ENCODE measurements at regions not wholly inside any gene's neighbourhood (a gene's known extent, or its start where the extent isn't known, plus 50 kb on each side); places are given as distances from the start of the nearest gene placed in this dataset.

DNA sequence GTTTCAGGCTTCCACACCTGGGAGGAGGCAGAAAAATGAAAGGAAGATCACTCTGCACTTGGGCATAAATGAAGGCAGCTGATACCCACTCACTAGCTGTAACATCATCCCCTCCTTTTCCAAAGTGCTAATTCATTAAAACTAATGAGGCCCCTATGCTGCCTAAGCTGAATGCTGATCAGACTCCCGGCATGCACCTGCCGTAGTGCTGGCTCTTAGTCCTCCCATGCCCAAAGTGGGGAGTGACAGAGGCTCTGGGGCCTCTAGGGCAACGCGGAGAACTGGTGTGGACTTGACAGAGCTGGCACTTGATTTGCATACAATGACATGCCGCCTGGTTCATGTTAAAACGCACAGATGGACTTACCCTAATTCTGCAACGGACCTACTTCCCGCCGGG lies 96.5 kb upstream of the NCAM1 start:
- Histone ChIP-seq H3K9me3 (ENCODE audit: insufficient read depth in 2 of 2, low read depth in 1 of 2, low read length in 1 of 2) (peaks cover 3 to 6% of the 10 kb centered on the region in 2 experiments; a peak in 3 of 4 replicates), H3K23ac (ENCODE audit: insufficient read length) (no peak overlapping the region), H3K36me3 (ENCODE audit: control insufficient read depth in 2 of 4, insufficient read depth in 4 of 4, low read length in 3 of 4) (no peaks in the 10 kb centered on the region), H2BK20ac (ENCODE audit: low read length) (no peak overlapping the region), H3K4me2 (ENCODE audit: insufficient read depth in 1 of 2, low read depth in 2 of 2, low read length in 2 of 2) (no peak overlapping the region), H3K14ac (ENCODE audit: insufficient read length) (no peak overlapping the region), H2BK12ac (ENCODE audit: low read depth, low read length) (no peak overlapping the region), H3K27ac (ENCODE audit: low read depth, low read length) (no peak overlapping the region), H3K79me1 (ENCODE audit: low read depth, low read length) (no peaks in the 10 kb centered on the region), H3K79me2 (ENCODE audit: control insufficient read depth in 1 of 2, insufficient read depth in 2 of 2, low read length in 2 of 2) (no peaks in the 10 kb centered on the region), H3K4ac (replicated peaks; ENCODE audit: insufficient read length, low read depth, low read length) (no peak overlapping the region), H4K20me1 (replicated peaks in 1 of 2; ENCODE audit: control insufficient read depth in 1 of 2, insufficient read depth in 2 of 2, low read length in 2 of 2) (no peaks in the 10 kb centered on the region), H2AK5ac (ENCODE audit: low read depth, low read length) (no peak overlapping the region), H3K4me1 (replicated peaks in 1 of 4; ENCODE audit: control insufficient read depth in 3 of 4, insufficient read depth in 4 of 4, low read length in 3 of 4) (no peaks in the 10 kb centered on the region), H4K91ac (replicated peaks; ENCODE audit: insufficient read length, low read length) (no peak overlapping the region), H2BK5ac (ENCODE audit: low read depth, low read length) (no peak overlapping the region), H3K56ac (replicated peaks; ENCODE audit: insufficient read length, low read depth, low read length) (no peak overlapping the region), H3K27me3 (replicated peaks in 1 of 4; ENCODE audit: control insufficient read depth in 3 of 4, extremely low read depth in 1 of 4, insufficient read depth in 3 of 4, low read length in 3 of 4) (no peaks in the 10 kb centered on the region), H3K4me3 (ENCODE audit: extremely low read depth in 1 of 4, insufficient read depth in 2 of 4, low read depth in 3 of 4, low read length in 4 of 4) (no peak overlapping the region), H4K8ac (ENCODE audit: extremely low read depth, insufficient read depth, low read length) (no peak overlapping the region), H3K9ac (replicated peaks in 1 of 4; ENCODE audit: extremely low read depth in 1 of 4, low read depth in 3 of 4, low read length in 3 of 4) (no peak overlapping the region), H4K5ac (ENCODE audit: insufficient read length, low read depth, low read length) (no peak overlapping the region), H3K18ac (ENCODE audit: extremely low read depth, low read length) (no peak overlapping the region), H2BK120ac (replicated peaks; ENCODE audit: low read depth, low read length) (no peak overlapping the region), H2BK15ac (ENCODE audit: low read length) (no peak overlapping the region), H2AFZ (ENCODE audit: low read length) (no peak overlapping the region), H3K23me2 (ENCODE audit: low read depth, low read length) (no peaks in the 10 kb centered on the region)
- ChIA-PET POLR2A (ENCODE audit: partially characterized antibody) (no interaction called here), CTCF (ENCODE audit: partially characterized antibody) (interaction anchor here (0.8 to 1.8 kb wide), 3 partner anchors 70 to 407 kb away, joined by 3 to 5 read pairs (median 4); no protein-coding TSS in a partner anchor)
- DNase-seq (ENCODE audit: low read depth in 1 of 2, low spot score in 2 of 2), result no peak
- 92% methylated on average over 9 of the region's 9 CpGs; no CpG with 5 or more reads in 1 of the 2 experiments for WGBS, 2 experiments (ENCODE audit: extremely low coverage in 1 of 2, insufficient coverage in 1 of 2, insufficient read length in 1 of 2, insufficient replicate concordance in 2 of 2, low coverage in 1 of 2, low lambda C conversion rate in 2 of 2, missing lambda C conversion rate in 1 of 2)
- no peak for TF ChIP-seq KDM5A (IDR thresholded peaks at IDR 0.05; ENCODE audit: low read length)
- no peak for FAIRE-seq

All from H1 (cell line).